CD4-positive, alpha-beta T cell treated with Interferon alpha-2 for 1 hour (primary cell): ENCODE measurements at regions not wholly inside any gene's neighbourhood (a gene's known extent, or its start where the extent isn't known, plus 50 kb on each side); places are given as distances from the start of the nearest gene placed in this dataset.

ENCODE experiments used
- DNase-seq, 2 donors: peaks; one replicate each; pipeline ENCODE4 v3.0.0-alpha.2; 2020 to 2022

DNA sequence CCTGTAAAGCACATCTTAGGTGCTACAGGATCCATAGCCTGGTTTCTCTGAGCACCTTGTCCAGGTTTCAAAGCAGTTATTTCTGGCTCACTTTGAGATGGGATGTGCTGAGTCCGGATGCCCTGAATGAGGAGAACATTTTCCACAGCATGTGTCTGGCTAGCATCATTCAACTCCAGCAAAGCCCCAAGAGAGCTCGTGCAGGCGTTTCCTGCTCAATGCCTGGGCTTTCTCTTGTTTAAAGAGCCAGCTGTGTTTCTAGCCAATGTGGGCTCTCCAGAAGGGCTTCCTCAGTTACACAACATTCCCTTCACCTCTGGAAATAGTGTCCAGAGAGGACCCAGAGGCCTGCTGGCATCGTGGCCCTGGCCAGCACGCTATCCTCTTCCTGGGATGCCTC lies 411.7 kb downstream of the DMAC1 start:
- DNase-seq, result no peak

GRCh38 chr9:7382304-7382703 lies 417.3 kb downstream of the DMAC1 start:
- DNase-seq, result no peak

- DNase-seq, result no peak
These were observed 422.1 kb downstream of the DMAC1 start for GRCh38 chr9:7377489-7377888.

DNA sequence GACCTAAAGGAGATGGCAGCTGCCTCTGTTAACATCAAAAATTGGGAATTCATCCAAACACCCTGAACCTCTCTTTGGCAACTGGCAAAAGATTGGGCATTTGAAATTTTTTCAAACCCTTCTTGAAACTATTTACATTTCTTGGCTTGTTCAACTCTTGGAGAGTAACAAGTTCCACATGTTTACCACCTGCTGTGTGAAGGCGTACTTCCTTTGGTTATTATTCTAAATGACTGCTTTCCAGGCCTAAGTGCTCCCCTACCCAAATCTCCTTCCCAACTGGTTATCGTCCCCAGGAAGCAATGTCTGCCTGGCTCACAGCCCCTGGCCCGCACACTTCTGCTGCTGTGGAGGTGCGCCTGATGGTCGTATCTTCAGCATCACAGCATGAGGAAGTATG lies 422.7 kb downstream of the DMAC1 start:
- no peak for DNase-seq

- no peak for DNase-seq
These were observed 423.4 kb downstream of the DMAC1 start for GRCh38 chr9:7376213-7376612.

DNA sequence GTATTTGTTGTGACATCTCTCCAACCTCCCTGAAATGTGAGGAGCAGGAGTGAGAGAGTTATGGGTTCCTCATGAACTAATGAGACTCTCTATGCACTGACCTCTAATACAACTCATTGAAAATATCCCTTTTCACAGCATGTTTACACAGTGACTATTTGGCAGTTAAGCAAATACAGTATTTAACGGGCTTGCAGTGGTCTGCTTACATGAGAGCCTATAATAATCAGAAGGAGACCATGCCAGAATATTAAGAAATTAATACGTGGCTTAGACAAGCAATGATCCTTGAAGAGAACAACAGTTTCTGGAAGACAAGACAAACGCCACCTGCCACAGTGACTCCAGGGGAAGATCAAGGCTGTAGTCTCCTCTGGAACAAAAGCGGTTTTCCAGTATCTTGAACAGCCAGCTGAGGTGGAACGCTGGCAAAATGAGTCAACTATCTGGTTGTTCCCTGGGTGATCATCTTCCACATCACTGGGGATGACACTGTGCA lies 424.5 kb downstream of the DMAC1 start:
- DNase-seq, result no peak

DNA sequence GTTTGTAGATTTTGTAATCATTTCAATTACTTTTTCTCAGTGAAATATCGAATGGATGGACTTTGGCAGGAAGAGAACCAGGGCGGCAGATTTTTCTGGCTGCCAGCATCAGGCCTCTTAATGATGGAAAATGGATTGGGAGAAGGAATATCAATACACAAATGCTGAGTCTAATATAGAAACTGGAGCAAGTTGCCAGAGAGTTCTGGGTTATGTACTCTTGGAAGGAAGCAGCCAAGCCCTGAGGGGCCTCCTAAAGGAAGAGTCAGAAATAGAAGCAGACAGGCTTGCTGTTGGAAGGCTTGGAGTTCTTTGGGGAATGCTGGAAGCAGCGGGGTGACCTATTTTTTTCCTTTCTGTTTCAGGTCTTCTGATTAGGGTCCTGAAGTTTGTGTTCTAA lies 428.6 kb downstream of the DMAC1 start:
- DNase-seq, result no peak

DNA sequence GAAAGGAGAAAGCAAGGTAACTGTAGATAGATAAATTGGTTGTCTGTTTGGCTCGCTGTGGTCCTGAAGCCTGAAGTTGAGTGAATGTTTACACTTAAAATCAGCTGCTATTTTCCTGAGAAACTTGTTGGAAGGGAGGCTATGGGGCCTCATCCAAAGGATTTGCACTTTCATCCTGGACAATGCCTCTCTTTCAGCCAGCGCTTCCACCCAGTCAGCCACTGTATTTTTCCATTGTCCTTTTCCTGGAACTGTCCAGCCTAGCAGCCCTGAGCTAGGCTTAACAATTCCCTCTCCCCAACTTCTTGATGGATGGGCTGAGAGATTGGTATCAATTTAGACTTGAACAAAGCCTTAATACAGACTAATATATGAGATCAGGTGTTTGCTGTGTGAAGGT lies 429.2 kb downstream of the DMAC1 start:
- no peak for DNase-seq

- no peak for DNase-seq
These were observed 430.2 kb downstream of the DMAC1 start for GRCh38 chr9:7369384-7369821.

GRCh38 chr9:7368410-7369292 lies 430.9 kb downstream of the DMAC1 start:
- no peak for DNase-seq

GRCh38 chr9:7367726-7368125 lies 431.9 kb downstream of the DMAC1 start:
- DNase-seq, result no peak

- DNase-seq, result no peak
These were observed 433.5 kb downstream of the DMAC1 start for GRCh38 chr9:7366121-7366520.

DNA sequence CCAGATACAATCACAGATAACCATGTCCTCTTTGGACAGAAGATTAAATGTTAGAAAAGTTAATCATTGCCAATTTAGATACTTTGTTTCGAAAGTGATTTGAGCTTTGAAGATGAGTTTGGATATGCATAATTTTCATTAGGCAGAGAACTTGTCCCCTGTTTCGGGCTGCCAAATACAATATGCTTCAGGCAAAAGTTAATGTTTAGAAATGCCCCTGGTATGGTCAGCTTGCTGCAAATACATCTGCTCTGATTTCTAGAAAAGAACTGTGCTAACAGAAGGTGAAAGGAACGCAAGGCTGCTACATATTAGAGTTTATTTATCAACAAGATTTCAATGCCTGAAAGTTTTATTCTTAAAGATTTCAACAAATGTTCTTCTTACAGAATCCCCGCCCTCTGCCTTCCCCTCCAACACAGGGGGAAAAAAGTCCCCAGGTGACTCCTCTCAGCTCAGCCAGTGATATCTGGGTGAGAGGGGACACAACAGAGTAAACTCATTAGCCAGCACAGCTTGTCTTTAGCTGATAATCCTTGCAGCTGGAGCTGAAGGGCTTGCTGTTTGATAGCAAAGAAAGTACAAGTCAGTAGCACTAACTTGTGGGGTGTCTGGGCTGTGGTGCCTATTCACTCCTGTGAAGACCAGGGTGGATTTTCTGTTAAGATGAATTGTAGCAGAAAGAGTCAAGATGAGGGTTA lies 435.7 kb downstream of the DMAC1 start:
- no peak for DNase-seq

GRCh38 chr9:7360513-7360912 lies 439.1 kb downstream of the DMAC1 start:
- no peak for DNase-seq

DNA sequence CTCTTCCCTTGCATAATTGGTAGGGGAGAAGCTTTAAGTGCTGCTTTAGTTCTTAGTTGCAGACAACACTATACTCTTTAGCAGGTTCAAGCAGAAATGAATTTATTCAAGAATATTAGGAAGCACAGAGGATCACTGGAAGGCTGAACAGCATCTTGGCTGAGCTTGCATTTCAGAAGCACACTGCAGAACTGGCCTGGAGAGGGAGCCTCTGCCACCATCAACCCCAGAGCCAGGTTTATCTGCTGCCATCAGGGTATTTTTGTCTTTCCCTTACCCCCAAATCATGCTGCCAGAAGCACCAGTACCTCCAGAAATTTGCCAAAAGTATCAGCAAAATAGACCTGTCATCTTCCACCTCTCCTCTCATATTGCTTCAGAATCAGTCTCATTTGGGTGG lies 440.7 kb downstream of the DMAC1 start:
- DNase-seq, result no peak

- no peak for DNase-seq
These were observed 444.9 kb downstream of the DMAC1 start for GRCh38 chr9:7354704-7355103.

- DNase-seq, result no peak
These were observed 450.9 kb downstream of the DMAC1 start for GRCh38 chr9:7348692-7349091.

GRCh38 chr9:7347556-7347955 lies 452.0 kb downstream of the DMAC1 start:
- no peak for DNase-seq

GRCh38 chr9:7346144-7346543 lies 453.4 kb downstream of the DMAC1 start:
- no peak for DNase-seq

DNA sequence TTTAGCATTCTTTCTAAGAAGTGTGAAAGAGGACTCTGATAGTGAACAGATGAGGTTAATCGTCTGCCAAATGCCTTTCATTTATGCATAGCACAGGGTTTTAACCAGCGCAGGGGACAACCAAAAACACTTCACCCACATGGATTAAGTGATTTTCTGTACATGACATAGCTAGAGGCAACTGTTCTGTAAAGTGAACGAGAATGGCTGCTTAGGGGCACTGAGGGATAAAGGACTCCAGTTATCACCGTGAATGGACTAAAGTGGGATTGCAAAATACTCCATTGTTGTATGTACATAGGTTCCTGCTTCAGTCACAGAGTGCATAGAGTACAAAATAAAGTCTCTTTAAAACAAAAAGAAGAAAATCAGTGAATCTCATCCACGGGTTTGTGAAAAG lies 456.8 kb downstream of the DMAC1 start:
- no peak for DNase-seq

- DNase-seq, result no peak
These were observed 457.3 kb downstream of the DMAC1 start for GRCh38 chr9:7342229-7342628.

- no peak for DNase-seq
These were observed 458.0 kb downstream of the DMAC1 start for GRCh38 chr9:7341571-7341970.

DNA sequence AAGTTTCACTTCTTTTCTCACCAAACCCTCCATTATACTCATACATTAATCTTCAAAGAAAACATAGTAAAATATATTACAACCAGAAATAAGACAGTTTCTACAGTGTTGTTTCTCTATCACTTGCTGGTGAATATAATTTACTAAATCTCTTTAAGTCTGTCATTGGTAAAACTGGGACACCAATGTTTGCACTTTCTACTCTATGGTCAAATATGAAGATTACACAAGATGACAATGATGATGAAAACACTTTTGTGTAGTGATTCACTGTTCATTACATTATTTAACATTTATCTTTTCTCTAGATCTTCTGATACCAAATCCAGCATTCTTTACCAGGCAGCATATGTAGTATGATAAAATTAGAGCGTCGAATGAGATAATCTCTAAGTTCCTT lies 459.1 kb downstream of the DMAC1 start:
- no peak for DNase-seq

- no peak for DNase-seq
These were observed 460.8 kb downstream of the DMAC1 start for GRCh38 chr9:7338586-7339281.
